GM21825 (cell line): ENCODE measurements at regions not wholly inside any gene's neighbourhood (a gene's known extent, or its start where the extent isn't known, plus 50 kb on each side); places are given as distances from the start of the nearest gene placed in this dataset.
A peak's percentile ranks its signal among the peaks of the same experiment; 100 is the strongest.

ENCODE experiments used
- ATAC-seq: cut with Tn5 transposase; IDR thresholded peaks from one replicate; pipeline ENCODE4 v1.9.1; 2021; ENCODE audit warnings: mild to moderate bottlenecking, moderate library complexity; ENCODE audit not compliant: unreplicated experiment

GRCh38 chr6:134534708-134535149 is 216.8 kb upstream of the SGK1 start:
- ATAC-seq = no peak

- ATAC-seq = no peak
Measured at GRCh38 chr6:134533991-134534390, 216.1 kb upstream of the SGK1 start.

GRCh38 chr6:134532694-134533624 is 215.0 kb upstream of the SGK1 start:
- no peak for ATAC-seq

- ATAC-seq = no peak
Measured at GRCh38 chr6:134531611-134532010, 213.7 kb upstream of the SGK1 start.

GRCh38 chr6:134531188-134531551 is 213.3 kb upstream of the SGK1 start:
- no peak for ATAC-seq

- no peak for ATAC-seq
Measured at GRCh38 chr6:134529921-134530320, 212.0 kb upstream of the SGK1 start.

- no peak for ATAC-seq
Measured at GRCh38 chr6:134529305-134529704, 211.4 kb upstream of the SGK1 start.

- no peak for ATAC-seq
Measured at GRCh38 chr6:134527108-134527787, 209.3 kb upstream of the SGK1 start.

- no peak for ATAC-seq
Measured at GRCh38 chr6:134525190-134525868, 207.4 kb upstream of the SGK1 start.

- ATAC-seq = no peak
Measured at GRCh38 chr6:134523903-134524650, 206.2 kb upstream of the SGK1 start.

- no peak for ATAC-seq
Measured at GRCh38 chr6:134523051-134523450, 205.1 kb upstream of the SGK1 start.

GRCh38 chr6:134521116-134521501 is 203.2 kb upstream of the SGK1 start:
- ATAC-seq = no peak

GRCh38 chr6:134520181-134521115 is 202.5 kb upstream of the SGK1 start:
- ATAC-seq = no peak

- peak; percentile 60 for ATAC-seq
Measured at GRCh38 chr6:134519465-134519864, 201.6 kb upstream of the SGK1 start.

- no peak for ATAC-seq
Measured at GRCh38 chr6:134517868-134518267, 200.0 kb upstream of the SGK1 start.

- ATAC-seq = no peak
Measured at GRCh38 chr6:134517145-134517658, 199.3 kb upstream of the SGK1 start.

GRCh38 chr6:134516582-134516981 is 198.7 kb upstream of the SGK1 start:
- no peak for ATAC-seq

- ATAC-seq = no peak
Measured at GRCh38 chr6:134515986-134516385, 198.1 kb upstream of the SGK1 start.

- ATAC-seq = no peak
Measured at GRCh38 chr6:134512981-134513391, 195.1 kb upstream of the SGK1 start.
